ENCODE measurements at regions not wholly inside any gene's neighbourhood (a gene's known extent, or its start where the extent isn't known, plus 50 kb on each side); places are given as distances from the start of the nearest gene placed in this dataset.

- no peak for TF ChIP-seq CTCF (IDR thresholded peaks at IDR 0.05; ENCODE audit: low read depth, low read length)
- DNase-seq (ENCODE audit: extremely low read depth, low read depth): no peak
These were observed 93.3 kb downstream of the HS1BP3 start for GRCh38 chr2:20557635-20558034.

- DNase-seq (ENCODE audit: extremely low read depth, low read depth): no peak
- TF ChIP-seq CTCF (IDR thresholded peaks at IDR 0.05; ENCODE audit: low read depth, low read length): no peak
These were observed 92.3 kb downstream of the HS1BP3 start for GRCh38 chr2:20558391-20559150.

GRCh38 chr2:20559277-20559676, 91.6 kb downstream of the HS1BP3 start:
- DNase-seq (ENCODE audit: extremely low read depth, low read depth): no peak
- TF ChIP-seq CTCF (IDR thresholded peaks at IDR 0.05; ENCODE audit: low read depth, low read length): no peak

- DNase-seq (ENCODE audit: extremely low read depth, low read depth): no peak
- no peak for TF ChIP-seq CTCF (IDR thresholded peaks at IDR 0.05; ENCODE audit: low read depth, low read length)
These were observed 90.9 kb downstream of the HS1BP3 start for GRCh38 chr2:20560011-20560410.

- DNase-seq (ENCODE audit: extremely low read depth, low read depth): no peak
- TF ChIP-seq CTCF (IDR thresholded peaks at IDR 0.05; ENCODE audit: low read depth, low read length): no peak
These were observed 89.8 kb downstream of the HS1BP3 start for GRCh38 chr2:20560891-20561636.

GRCh38 chr2:20561637-20562454, 89.1 kb downstream of the HS1BP3 start:
- TF ChIP-seq CTCF (IDR thresholded peaks at IDR 0.05; ENCODE audit: low read depth, low read length): no peak
- no peak for DNase-seq (ENCODE audit: extremely low read depth, low read depth)

Data from AG09319 (cell line).